ENCODE measurements at regions not wholly inside any gene's neighbourhood (a gene's known extent, or its start where the extent isn't known, plus 50 kb on each side); places are given as distances from the start of the nearest gene placed in this dataset.

- POLR2A ChIA-PET, result no interaction called here
- TF ChIP-seq REST (IDR thresholded peaks at IDR 0.05; ENCODE audit: insufficient read depth in 1 of 2, low read depth in 2 of 2, low read length in 1 of 2) (no peak), POLR2AphosphoS5 (IDR thresholded peaks at IDR 0.05; ENCODE audit: low read depth, low read length) (no peak), CTCF (IDR thresholded peaks at IDR 0.05) (no peak), SIN3A (IDR thresholded peaks at IDR 0.05; ENCODE audit: borderline replicate concordance, insufficient read depth, low read depth, low read length) (no peak), TCF7L2 (IDR thresholded peaks at IDR 0.05; ENCODE audit: low read depth, low read length) (no peak)
- H3K27ac ChIP-seq (ENCODE audit: low read length), result no peak overlapping the region
- no peaks in the 10 kb centered on the region for H3K9me3 ChIP-seq (ENCODE audit: control insufficient read depth, insufficient read depth, low read depth, low read length)
- intact Hi-C loops (cut with micrococcal nuclease; ENCODE audit: unreplicated experiment) (no loop called here), in situ Hi-C loops (cut with HindIII; ENCODE audit: low pct_unique_long_range_greater_than_20kb, low sequenced_read_pairs) (no loop called here)
- no peak for DNase-seq (ENCODE audit: low read depth, low spot score)
- CTCF ChIA-PET, result no interaction called here
- no peaks in the 10 kb centered on the region; the same call in 1 of the 2 replicates for H3K36me3 ChIP-seq (ENCODE audit: control insufficient read depth, insufficient read depth, low read length)
- no peak overlapping the region for H3K4me3 ChIP-seq (ENCODE audit: low read depth in 2 of 2, low read length in 2 of 2)
- BruUV-seq (replicated peaks), result no TSS peak
- ATAC-seq, result no peak
- no peaks in the 10 kb centered on the region; the same call in 1 of the 2 replicates for H3K27me3 ChIP-seq (ENCODE audit: control insufficient read depth, insufficient read depth, low read length)
- H3K4me1 ChIP-seq (ENCODE audit: control insufficient read depth, insufficient read depth, low read length), result no peaks in the 10 kb centered on the region
These were observed 151.7 kb downstream of the PIK3R1 start for GRCh38 chr5:68367287-68367686.

DNA sequence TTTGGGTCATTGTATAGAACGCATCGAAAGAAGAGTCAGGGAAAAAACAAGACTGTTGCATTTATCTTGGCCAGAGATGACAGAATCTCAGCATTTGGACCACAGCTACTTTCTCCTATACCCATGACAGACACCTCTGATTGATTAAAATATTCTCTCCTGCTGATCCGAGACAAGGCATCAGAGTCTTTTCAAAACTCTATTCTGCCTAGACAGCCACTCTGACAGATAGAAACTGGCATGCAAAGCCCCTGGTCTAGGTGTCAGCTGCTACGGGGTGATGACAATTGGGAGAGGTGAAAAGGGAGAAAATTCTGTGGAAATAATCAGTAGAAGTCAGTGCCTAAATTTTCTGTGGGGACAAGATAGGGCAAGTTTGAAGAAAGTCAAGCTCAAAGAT, 152.2 kb downstream of the PIK3R1 start:
- H3K4me1 ChIP-seq (ENCODE audit: control insufficient read depth, insufficient read depth, low read length), result no peaks in the 10 kb centered on the region
- intact Hi-C loops (cut with micrococcal nuclease; ENCODE audit: unreplicated experiment) (no loop called here), in situ Hi-C loops (cut with HindIII; ENCODE audit: low pct_unique_long_range_greater_than_20kb, low sequenced_read_pairs) (no loop called here)
- no peak overlapping the region for H3K27ac ChIP-seq (ENCODE audit: low read length)
- H3K4me3 ChIP-seq (ENCODE audit: low read depth in 2 of 2, low read length in 2 of 2), result no peak overlapping the region
- H3K27me3 ChIP-seq (ENCODE audit: control insufficient read depth, insufficient read depth, low read length), result no peaks in the 10 kb centered on the region; the same call in 1 of the 2 replicates
- ATAC-seq, result no peak
- TF ChIP-seq REST (IDR thresholded peaks at IDR 0.05; ENCODE audit: insufficient read depth in 1 of 2, low read depth in 2 of 2, low read length in 1 of 2), result no peak
- TF ChIP-seq CTCF (IDR thresholded peaks at IDR 0.05), result no peak
- no peak for TF ChIP-seq POLR2AphosphoS5 (IDR thresholded peaks at IDR 0.05; ENCODE audit: low read depth, low read length)
- TF ChIP-seq SIN3A (IDR thresholded peaks at IDR 0.05; ENCODE audit: borderline replicate concordance, insufficient read depth, low read depth, low read length), result no peak
- TF ChIP-seq TCF7L2 (IDR thresholded peaks at IDR 0.05; ENCODE audit: low read depth, low read length), result no peak
- no peak for DNase-seq (ENCODE audit: low read depth, low spot score)
- CTCF ChIA-PET, result no interaction called here
- no TSS peak for BruUV-seq (replicated peaks)
- H3K36me3 ChIP-seq (ENCODE audit: control insufficient read depth, insufficient read depth, low read length), result no peaks in the 10 kb centered on the region; the same call in 1 of the 2 replicates
- POLR2A ChIA-PET, result no interaction called here
- H3K9me3 ChIP-seq (ENCODE audit: control insufficient read depth, insufficient read depth, low read depth, low read length), result no peaks in the 10 kb centered on the region
